Fibroblast of lung (primary cell): ENCODE measurements at regions not wholly inside any gene's neighbourhood (a gene's known extent, or its start where the extent isn't known, plus 50 kb on each side); places are given as distances from the start of the nearest gene placed in this dataset.

Experiments
- CTCF ChIP-seq, 2 donors: IDR thresholded peaks in 1 of 2; conservative IDR thresholded peaks in 1 of 2; 1 replicate in 1 of 2; 2 replicates in 1 of 2; pipeline ENCODE4 v1.5.1; 2011 to 2012; ENCODE audit warnings: low read length in 2 of 2, control low read depth in 1 of 2, inconsistent platforms in 1 of 2, low read depth in 1 of 2, mild to moderate bottlenecking in 1 of 2
- EZH2 ChIP-seq: IDR thresholded peaks from 2 replicates; pipeline ENCODE4 v1.5.1; 2012; ENCODE audit warnings: low read length, control low read depth, mild to moderate bottlenecking; ENCODE audit errors: missing control alignments

DNA sequence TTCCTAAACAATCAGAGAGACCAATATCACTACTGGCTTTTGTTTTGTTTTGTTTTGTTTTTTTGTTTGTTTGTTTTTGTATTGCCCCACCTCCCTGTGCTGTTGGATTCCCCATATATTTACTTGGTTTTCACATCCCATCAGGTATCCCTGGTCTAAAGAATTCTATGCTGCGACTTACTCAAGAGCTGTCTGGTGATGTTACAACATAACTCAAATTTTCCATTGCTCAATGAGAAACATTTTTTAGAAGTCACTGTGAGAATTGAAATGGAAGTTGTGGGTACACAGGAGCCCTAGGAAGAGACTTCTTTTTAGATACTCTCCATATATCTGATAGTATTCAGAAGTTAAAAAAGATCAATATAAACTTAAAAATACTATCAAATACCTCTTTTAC is 181.4 kb downstream of the KLF5 start:
- TF ChIP-seq EZH2 (no peak), CTCF (conservative IDR thresholded peaks at IDR 0.05 in 1 of 2, IDR thresholded peaks at IDR 0.05 in 1 of 2; ENCODE audit: low read depth in 1 of 2, low read length in 2 of 2) (no peak)
